ENCODE measurements at regions not wholly inside any gene's neighbourhood (a gene's known extent, or its start where the extent isn't known, plus 50 kb on each side); places are given as distances from the start of the nearest gene placed in this dataset.

- DNase-seq (ENCODE audit: low spot score in 2 of 2) (no peak), FAIRE-seq (no peak)
Measured at GRCh38 chr2:83487451-83487850, 971.6 kb downstream of the SUCLG1 start.

DNA sequence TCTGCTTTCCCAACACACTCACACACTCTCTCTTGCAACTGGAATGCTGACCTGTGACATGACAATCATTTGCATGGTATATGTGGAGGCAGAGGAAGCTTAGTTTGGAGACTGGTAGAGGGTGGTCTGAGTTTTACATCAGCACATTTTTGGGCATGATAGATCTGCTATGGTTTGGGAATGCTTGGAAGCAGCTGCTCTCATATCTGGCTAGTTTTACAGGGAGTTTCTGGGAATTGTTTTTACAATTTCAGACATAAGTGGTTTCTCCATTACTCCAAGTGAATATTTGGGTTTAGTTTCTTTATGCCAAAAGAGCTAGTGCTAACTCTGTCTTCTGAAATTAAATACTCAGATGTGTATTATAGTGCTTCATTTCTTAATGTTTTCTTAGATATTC is 977.6 kb downstream of the SUCLG1 start:
- DNase-seq (ENCODE audit: low spot score in 2 of 2), result no peak
- no peak for FAIRE-seq

DNA sequence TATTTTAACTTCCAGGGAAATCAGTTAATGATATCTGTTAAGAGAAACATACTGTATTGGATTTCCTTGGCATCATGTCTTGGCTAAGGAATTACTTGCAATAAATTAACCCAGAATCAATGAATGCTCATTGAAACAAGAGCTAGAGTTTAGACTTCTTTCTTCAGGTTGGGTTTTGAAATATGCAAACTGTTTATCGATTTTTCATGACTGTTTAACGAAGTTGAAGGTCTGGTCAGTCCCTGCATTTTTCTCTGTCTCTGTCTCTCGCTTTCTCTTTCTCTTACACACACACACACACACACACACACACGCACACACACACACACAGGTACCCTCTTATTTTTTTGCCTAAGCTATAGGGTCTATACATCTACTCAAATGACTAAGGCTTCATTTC is 981.0 kb downstream of the SUCLG1 start:
- no peak for FAIRE-seq
- DNase-seq (ENCODE audit: low spot score in 2 of 2), result no peak

GRCh38 chr2:83475371-83475770 is 983.7 kb downstream of the SUCLG1 start:
- DNase-seq (ENCODE audit: low spot score in 2 of 2), result no peak
- no peak for FAIRE-seq

- FAIRE-seq, result no peak
- DNase-seq (ENCODE audit: low spot score in 2 of 2), result no peak
Measured at GRCh38 chr2:83471655-83472054, 987.4 kb downstream of the SUCLG1 start.

DNA sequence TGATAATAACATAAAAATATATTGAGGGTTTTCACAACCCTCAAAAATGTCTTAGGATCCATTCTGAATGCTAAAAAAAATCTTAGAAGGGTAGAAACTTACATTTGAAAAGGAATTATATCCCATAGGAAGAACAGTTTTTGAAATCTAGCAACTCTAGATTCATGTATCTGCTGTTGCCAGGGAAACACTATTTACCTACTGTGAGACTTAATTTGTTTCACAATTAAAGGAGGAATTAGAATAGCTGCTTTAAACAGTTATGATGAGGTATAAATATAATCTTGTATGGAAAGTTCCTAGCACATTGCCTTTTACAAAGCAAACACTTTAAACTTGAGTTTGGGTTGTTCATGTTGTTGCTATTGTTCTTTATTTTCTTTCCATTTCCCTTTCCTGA is 988.2 kb downstream of the SUCLG1 start:
- FAIRE-seq (no peak), DNase-seq (ENCODE audit: low spot score in 2 of 2) (no peak)

- FAIRE-seq (no peak), DNase-seq (ENCODE audit: low spot score in 2 of 2) (no peak)
Measured at GRCh38 chr2:83464444-83464843, 994.6 kb downstream of the SUCLG1 start.

DNA sequence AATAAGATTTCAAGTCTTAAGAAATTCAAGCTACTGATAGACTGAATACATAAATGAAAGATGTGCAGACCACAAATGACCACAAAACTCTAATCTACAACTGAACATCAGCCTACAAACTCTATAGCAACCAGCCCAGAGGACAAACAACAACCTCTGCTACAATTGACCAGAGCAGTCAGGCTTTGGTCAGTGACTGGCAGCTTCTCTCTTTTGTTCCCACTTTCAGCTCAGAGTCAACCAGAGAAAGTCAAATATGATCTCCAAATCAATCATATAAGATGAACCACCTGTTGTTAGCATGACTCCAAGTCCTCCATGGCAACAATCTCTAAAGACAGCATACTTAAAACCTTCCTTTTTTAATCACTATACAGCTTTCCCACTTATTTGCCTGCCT is 996.2 kb downstream of the SUCLG1 start:
- DNase-seq (ENCODE audit: low spot score in 2 of 2) (no peak), FAIRE-seq (no peak)

DNA sequence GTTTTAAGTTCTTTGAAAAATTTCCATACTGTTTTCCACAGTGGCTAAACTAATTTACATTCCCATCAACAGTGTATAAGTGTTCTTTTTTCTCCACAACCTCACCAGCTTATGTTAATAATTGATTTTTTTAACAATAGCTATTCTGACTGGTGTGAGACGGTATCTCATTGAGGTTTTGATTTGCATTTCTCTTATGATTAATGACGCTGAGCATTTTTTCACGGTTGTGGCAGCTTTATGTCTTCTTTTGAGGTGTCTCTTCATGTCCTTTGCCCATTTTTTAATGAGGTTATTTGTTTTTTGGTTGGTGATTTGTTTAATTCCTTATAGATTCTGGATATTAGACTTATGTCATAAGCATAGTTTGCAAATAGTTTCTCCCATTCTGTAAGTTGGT is 997.9 kb downstream of the SUCLG1 start:
- FAIRE-seq (no peak), DNase-seq (ENCODE audit: low spot score in 2 of 2) (no peak)

- DNase-seq (ENCODE audit: low spot score in 2 of 2), result no peak
- FAIRE-seq, result no peak
Measured at GRCh38 chr2:83459456-83459855, 999.6 kb downstream of the SUCLG1 start.

DNA sequence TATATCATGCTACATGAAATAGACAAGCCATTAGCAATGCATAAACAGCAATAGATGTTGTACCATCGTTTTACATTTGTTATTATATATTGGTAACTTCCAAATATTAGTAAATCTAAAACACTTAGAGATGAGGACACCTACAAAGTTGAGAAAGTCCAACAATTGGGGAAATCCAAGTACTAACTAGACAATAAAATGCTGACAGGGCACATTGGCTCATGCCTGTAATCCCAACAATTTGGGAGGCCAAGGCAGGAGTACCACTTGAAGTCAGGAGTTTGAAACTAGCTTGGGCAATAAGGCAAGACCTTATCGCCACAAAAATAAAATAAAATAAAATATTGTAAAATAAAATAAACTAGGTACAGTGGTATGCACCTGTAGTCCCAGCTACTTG is 1023.1 kb downstream of the SUCLG1 start:
- FAIRE-seq, result no peak

GRCh38 chr2:83420993-83421392 is 1038.1 kb downstream of the SUCLG1 start:
- DNase-seq (ENCODE audit: low spot score in 2 of 2) (no peak), FAIRE-seq (no peak)

More for the DNA sequence above, 1023.1 kb downstream of the SUCLG1 start:
- DNase-seq (ENCODE audit: low spot score in 2 of 2), result no peak

DNA sequence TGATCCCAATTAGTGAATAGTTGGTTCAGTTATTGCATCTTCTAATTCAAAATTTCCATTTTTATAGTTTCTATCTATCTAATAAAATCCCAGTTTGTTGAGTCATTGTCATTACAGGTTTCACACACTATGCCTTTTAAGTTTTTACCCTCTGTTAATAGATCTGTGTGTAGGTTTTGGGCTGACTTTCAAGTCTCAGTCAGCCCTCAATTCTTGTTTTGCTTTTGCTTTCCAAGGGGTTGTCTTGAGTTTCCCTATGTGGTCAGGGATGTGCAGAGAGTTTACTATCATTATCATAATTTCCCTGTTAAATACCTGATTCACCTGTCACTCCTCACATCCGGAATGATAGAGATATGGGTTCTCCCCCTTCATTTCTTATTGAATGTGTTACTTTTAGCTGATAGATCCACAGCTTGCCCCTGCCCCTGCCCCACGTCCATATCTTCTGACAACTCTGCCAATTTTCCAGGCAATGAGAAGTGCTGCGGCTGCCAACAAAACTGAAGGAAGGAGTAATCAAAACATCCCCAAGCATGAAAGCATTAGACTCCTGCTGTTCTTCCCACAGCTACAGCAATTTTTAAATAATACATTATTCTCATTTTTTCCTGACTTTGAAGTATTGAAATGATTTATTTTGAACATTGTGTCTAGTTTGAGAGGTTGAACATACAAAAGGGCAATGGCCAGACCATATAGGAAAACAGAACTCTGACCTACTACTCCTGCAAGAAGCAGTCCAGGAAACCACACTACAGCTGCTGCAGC is 1064.8 kb downstream of the SUCLG1 start:
- FAIRE-seq, result no peak
- DNase-seq (ENCODE audit: low spot score in 2 of 2), result no peak

DNA sequence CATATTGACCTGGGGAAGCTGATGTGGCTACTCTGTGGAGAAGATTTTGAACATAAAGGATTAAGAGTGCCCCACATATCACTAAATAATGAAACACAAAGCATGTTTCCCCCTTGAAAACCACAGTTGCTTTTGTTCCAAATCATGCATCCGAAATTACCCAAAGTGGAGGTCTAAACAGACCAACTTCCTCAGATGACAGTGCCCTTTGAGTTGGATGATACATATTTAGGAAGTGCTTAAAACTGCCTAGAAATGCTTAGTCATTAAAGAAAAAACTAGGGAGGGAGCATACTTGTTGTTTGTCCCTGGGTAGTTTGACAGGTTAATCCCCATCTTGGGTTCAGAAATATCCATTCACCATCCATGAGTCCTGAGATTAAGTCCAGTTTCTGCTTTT is 1070.3 kb downstream of the SUCLG1 start:
- DNase-seq (ENCODE audit: low spot score in 2 of 2) (no peak), FAIRE-seq (no peak)

- FAIRE-seq, result no peak
- no peak for DNase-seq (ENCODE audit: low spot score in 2 of 2)
Measured at GRCh38 chr2:83386549-83386948, 1072.5 kb downstream of the SUCLG1 start.

GRCh38 chr2:83378921-83379320 is 1080.2 kb downstream of the SUCLG1 start:
- DNase-seq (ENCODE audit: low spot score in 2 of 2) (no peak), FAIRE-seq (no peak)

DNA sequence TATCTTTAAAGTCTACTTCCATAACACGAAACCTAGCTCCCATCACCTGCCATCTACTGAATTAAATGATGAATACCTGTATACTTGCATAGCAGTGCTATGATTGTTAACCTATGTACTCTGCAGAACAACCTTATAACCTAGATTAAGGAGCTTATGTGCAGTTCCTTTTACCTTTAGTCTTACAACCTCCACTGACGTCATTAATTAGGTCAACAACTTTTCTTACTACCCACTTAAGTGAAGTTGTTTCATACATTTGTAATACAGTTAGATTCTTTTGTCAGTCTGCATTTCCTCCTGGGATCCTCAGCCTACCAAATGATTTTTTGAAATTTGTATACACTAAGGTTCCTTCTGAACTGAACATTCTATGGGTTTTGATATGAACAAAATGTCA is 1082.3 kb downstream of the SUCLG1 start:
- no peak for FAIRE-seq
- no peak for DNase-seq (ENCODE audit: low spot score in 2 of 2)

DNA sequence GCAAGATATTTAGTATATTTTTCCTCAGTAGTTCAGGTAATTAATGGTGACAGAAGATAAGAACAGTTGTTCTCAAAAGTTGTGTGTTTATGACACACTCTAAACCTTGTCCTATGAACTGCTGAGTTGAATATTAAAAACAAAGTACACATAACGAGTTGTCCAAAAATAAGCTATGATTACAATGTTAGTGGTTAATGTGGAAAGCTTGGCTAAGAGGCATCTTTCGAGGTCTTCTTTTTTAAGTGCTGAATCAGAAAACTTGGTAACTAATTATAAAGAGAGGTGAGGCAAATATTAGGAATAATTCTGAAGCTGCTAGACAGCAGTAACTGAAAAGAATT is 1088.7 kb downstream of the SUCLG1 start:
- FAIRE-seq, result no peak
- no peak for DNase-seq (ENCODE audit: low spot score in 2 of 2)

DNA sequence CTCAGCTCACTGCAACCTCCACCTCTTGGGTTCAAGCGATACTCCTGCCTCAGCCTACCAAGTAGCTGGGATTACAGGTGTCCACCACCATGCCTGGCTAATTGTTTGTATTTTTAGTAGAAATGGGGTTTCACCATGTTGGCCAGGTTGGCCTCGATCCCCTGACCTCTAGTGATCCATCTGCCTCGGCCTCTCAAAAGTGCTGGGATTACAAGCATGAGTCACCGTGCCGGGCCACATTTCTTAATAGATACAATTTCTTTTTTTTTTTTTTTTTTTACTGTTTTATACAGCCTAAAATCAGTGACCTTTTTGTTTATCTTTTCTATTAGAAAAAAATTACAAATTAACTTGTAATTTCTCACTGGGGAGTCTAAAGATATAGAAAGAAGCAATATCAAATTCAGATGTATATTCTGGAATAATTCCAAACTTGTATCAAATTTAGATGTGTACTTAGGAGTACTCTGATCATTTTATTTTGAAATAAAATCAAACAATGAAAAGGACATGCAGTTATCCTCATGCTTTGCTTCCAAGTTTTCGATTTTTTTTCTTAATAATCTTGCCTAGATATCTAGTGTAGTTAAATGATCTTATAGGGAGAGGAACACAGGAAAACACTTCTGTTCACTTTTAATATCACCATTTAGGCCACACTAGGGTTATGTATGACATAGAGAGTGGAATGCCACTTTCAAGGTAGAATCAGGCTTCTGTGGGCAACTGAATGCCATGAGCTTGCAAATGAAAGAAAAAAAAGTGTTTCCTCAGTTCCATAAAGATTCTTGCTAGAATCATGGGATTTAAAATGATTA is 1089.3 kb downstream of the SUCLG1 start:
- DNase-seq (ENCODE audit: low spot score in 2 of 2) (no peak), FAIRE-seq (no peak)

DNA sequence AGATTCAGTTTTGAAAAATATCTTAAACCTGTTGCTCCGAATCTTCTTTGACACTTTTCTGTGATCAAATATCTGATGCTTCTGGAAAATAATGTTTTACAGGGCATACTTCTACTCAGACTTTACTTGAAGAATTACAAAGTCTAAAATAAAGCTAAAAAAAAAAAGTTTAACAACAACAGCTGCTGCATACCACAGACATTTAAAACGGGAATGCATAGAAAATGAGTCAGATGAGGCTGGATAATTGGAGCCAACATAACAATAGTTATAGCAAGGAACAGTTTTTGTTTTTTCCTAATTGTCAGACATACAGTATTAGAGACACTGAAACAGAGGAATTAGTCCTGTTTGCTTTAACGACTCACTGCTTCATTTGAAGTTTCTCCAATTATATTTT is 1090.2 kb downstream of the SUCLG1 start:
- FAIRE-seq (no peak), DNase-seq (ENCODE audit: low spot score in 2 of 2) (no peak)

GRCh38 chr2:83368461-83368860 is 1090.6 kb downstream of the SUCLG1 start:
- DNase-seq (ENCODE audit: low spot score in 2 of 2), result no peak
- no peak for FAIRE-seq

DNA sequence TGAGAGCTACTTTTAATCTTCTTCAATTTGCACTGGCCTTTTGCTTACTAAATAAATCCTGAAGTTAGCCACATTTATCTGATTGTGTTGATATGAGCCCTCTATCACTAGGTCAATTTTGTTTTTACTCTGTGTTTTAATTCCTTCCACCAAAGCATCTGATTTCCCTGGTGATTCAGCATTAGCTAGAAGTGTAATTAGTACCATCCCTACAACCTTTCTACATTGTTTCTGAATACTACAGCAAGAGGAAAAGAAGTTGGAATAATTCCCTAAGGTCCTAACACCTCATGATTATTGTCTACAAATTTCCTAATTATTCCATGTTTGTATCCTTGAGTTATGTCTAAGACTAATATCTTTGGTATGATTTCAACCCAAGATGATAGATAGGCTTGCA is 1093.6 kb downstream of the SUCLG1 start:
- no peak for DNase-seq (ENCODE audit: low spot score in 2 of 2)
- FAIRE-seq, result no peak

All from frontal cortex (tissue), 3 donors.